IMR-90 (cell line): ENCODE measurements at regions not wholly inside any gene's neighbourhood (a gene's known extent, or its start where the extent isn't known, plus 50 kb on each side); places are given as distances from the start of the nearest gene placed in this dataset.

Experiments
- ATAC-seq: fragments of 200-7000 bp; cut with Tn5 transposase; 2 replicates; pipeline ENCODE4 v1.9.1; 2020; ENCODE audit warnings: low read depth, mild to moderate bottlenecking, moderate library complexity
- BruUV-seq: library from RNA; stranded (reverse); fragments of 400-500 nt; replicated peaks from 2 replicates; lab custom pipeline; 2021; lab: Mats Ljungman, UMichigan
- CTCF ChIA-PET: fragments of 300-600 bp; formaldehyde crosslinking; extraction: SDS; loops from one replicate; lab custom pipeline; 2021; ENCODE audit warnings: antibody characterized with exemption; lab: Yijun Ruan, JAX
- POLR2A ChIA-PET: fragments of 300-600 bp; sonication (Branson Sonifier 250); formaldehyde crosslinking; loops from one replicate; lab custom pipeline; 2022; ENCODE audit warnings: antibody characterized with exemption; ENCODE audit not compliant: unreplicated experiment; lab: Charles Lee
- DNase-seq: peaks from one replicate; pipeline ENCODE4 v3.0.0; 2013
- H2AFZ ChIP-seq: replicated peaks from 2 replicates; pipeline ENCODE3; 2013; ENCODE audit warnings: low read length, mild to moderate bottlenecking; ENCODE audit not compliant: poor library complexity
- H2AK5ac ChIP-seq: 2 replicates; pipeline ENCODE4 v1.6.1; 2013; ENCODE audit warnings: low read depth, low read length, inconsistent platforms
- H2AK9ac ChIP-seq: replicated peaks from 2 replicates; pipeline ENCODE3; 2013; ENCODE audit warnings: mild to moderate bottlenecking, low read depth, low read length, moderate library complexity; ENCODE audit not compliant: poor library complexity
- H2BK120ac ChIP-seq: 2 replicates; pipeline ENCODE4 v1.6.1; 2013; ENCODE audit warnings: low read depth, low read length, inconsistent platforms
- H2BK15ac ChIP-seq: 3 replicates; pipeline ENCODE4 v1.6.1; 2013; ENCODE audit warnings: low read depth, low read length, inconsistent platforms
- H2BK20ac ChIP-seq: 2 replicates; pipeline ENCODE4 v1.6.1; 2013; ENCODE audit warnings: low read depth, mild to moderate bottlenecking, inconsistent platforms, low read length, moderate library complexity
- H2BK5ac ChIP-seq: 2 replicates; pipeline ENCODE4 v1.6.1; 2013; ENCODE audit warnings: mild to moderate bottlenecking, low read depth, low read length, inconsistent platforms; ENCODE audit not compliant: poor library complexity, severe bottlenecking
- H3K14ac ChIP-seq: replicated peaks from 2 replicates; pipeline ENCODE4 v1.6.1; 2013; ENCODE audit warnings: low read depth, low read length, inconsistent platforms
- H3K18ac ChIP-seq: 2 replicates; pipeline ENCODE4 v1.6.1; 2013; ENCODE audit warnings: low read depth, low read length, control low read depth
- H3K23ac ChIP-seq: 2 replicates; pipeline ENCODE4 v1.6.1; 2013; ENCODE audit warnings: low read depth, low read length, inconsistent platforms
- H3K27ac ChIP-seq: 2 replicates; pipeline ENCODE4 v1.5.1; 2013; ENCODE audit warnings: mild to moderate bottlenecking, control low read depth, low read length; ENCODE audit not compliant: insufficient read depth
- H3K27me3 ChIP-seq: 2 replicates; pipeline ENCODE4 v1.6.1; 2013; ENCODE audit warnings: low read length; ENCODE audit not compliant: control insufficient read depth, insufficient read depth
- H3K36me3 ChIP-seq: 2 replicates; pipeline ENCODE4 v1.6.1; 2013; ENCODE audit warnings: low read length, mixed read lengths; ENCODE audit not compliant: control insufficient read depth, insufficient read depth
- H3K4ac ChIP-seq: 2 replicates; pipeline ENCODE4 v1.6.1; 2013; ENCODE audit warnings: low read depth, low read length, inconsistent platforms
- H3K4me1 ChIP-seq: 2 replicates; pipeline ENCODE4 v1.6.1; 2013; ENCODE audit warnings: low read length, mixed read lengths; ENCODE audit not compliant: control insufficient read depth, insufficient read depth
- H3K4me2 ChIP-seq: 2 replicates; pipeline ENCODE4 v1.6.1; 2013; ENCODE audit warnings: low read depth, mild to moderate bottlenecking, control low read depth, low read length, moderate library complexity
- H3K4me3 ChIP-seq: 2 replicates; pipeline ENCODE4 v1.5.1; 2013; ENCODE audit warnings: low read depth, mild to moderate bottlenecking, control low read depth, low read length, moderate library complexity; ENCODE audit not compliant: insufficient read depth
- H3K56ac ChIP-seq: 2 replicates; pipeline ENCODE4 v1.6.1; 2013; ENCODE audit warnings: low read length, inconsistent platforms; ENCODE audit not compliant: insufficient read depth; ENCODE audit errors: extremely low read depth
- H3K79me1 ChIP-seq, 2 experiments: 2 replicates each; pipeline ENCODE4 v1.6.1; 2013; ENCODE audit warnings: low read length in 2 of 2, inconsistent platforms in 1 of 2, low read depth in 1 of 2
- H3K9ac ChIP-seq: 2 replicates; pipeline ENCODE4 v1.6.1; 2013; ENCODE audit warnings: low read depth, low read length, control low read depth
- H3K9me1 ChIP-seq: 2 replicates; pipeline ENCODE4 v1.6.1; 2013; ENCODE audit warnings: low read length, inconsistent platforms; ENCODE audit not compliant: insufficient read depth
- H3K9me3 ChIP-seq: 2 replicates; pipeline ENCODE4 v1.6.1; 2013; ENCODE audit warnings: low read length; ENCODE audit not compliant: control insufficient read depth, insufficient read depth
- H4K20me1 ChIP-seq: 2 replicates; pipeline ENCODE4 v1.6.1; 2013; ENCODE audit warnings: low read length, inconsistent platforms; ENCODE audit not compliant: insufficient read depth
- H4K5ac ChIP-seq: 2 replicates; pipeline ENCODE4 v1.6.1; 2013; ENCODE audit warnings: mild to moderate bottlenecking, low read depth, low read length, control low read depth
- H4K8ac ChIP-seq, 2 experiments: 2 replicates each; pipeline ENCODE4 v1.6.1; 2013; ENCODE audit warnings: low read depth in 2 of 2, low read length in 2 of 2, control low read depth in 1 of 2, inconsistent platforms in 1 of 2
- H4K91ac ChIP-seq: 2 replicates; pipeline ENCODE4 v1.6.1; 2013; ENCODE audit warnings: low read depth, low read length, inconsistent platforms; ENCODE audit not compliant: insufficient read depth
- BHLHE40 ChIP-seq: fragments of 150-350 bp; IDR thresholded peaks from 2 replicates; pipeline ENCODE4 v1.6.1; 2016; ENCODE audit warnings: mild to moderate bottlenecking, low read depth, low read length
- CEBPB ChIP-seq: IDR thresholded peaks from 2 replicates; pipeline ENCODE4 v1.6.1; 2012; ENCODE audit warnings: low read depth, low read length, improper control_type of control experiment
- CHD1 ChIP-seq: IDR thresholded peaks from 2 replicates; pipeline ENCODE4 v1.6.1; 2012; ENCODE audit warnings: low read depth, low read length, improper control_type of control experiment
- CTCF ChIP-seq: conservative IDR thresholded peaks from 2 replicates; pipeline ENCODE4 v1.5.1; 2012; ENCODE audit warnings: mild to moderate bottlenecking, low read depth, low read length, improper control_type of control experiment
- FOS ChIP-seq: fragments of 150-350 bp; IDR thresholded peaks from 2 replicates; pipeline ENCODE4 v1.6.1; 2016; ENCODE audit warnings: low read depth, low read length
- MAFK ChIP-seq: IDR thresholded peaks from 2 replicates; pipeline ENCODE4 v1.6.1; 2012; ENCODE audit warnings: low read depth, low read length, improper control_type of control experiment
- MAZ ChIP-seq: IDR thresholded peaks from 2 replicates; pipeline ENCODE4 v1.6.1; 2012; ENCODE audit warnings: low read depth, mild to moderate bottlenecking, low read length, improper control_type of control experiment, moderate library complexity, borderline replicate concordance
- MXI1 ChIP-seq: IDR thresholded peaks from 2 replicates; pipeline ENCODE4 v1.6.1; 2012; ENCODE audit warnings: low read depth, mild to moderate bottlenecking, low read length, moderate library complexity, borderline replicate concordance
- NFE2L2 ChIP-seq: fragments of 150-350 bp; IDR thresholded peaks from 2 replicates; pipeline ENCODE4 v1.6.1; 2016; ENCODE audit warnings: low read depth, mild to moderate bottlenecking, low read length
- POLR2A ChIP-seq: IDR thresholded peaks from 2 replicates; pipeline ENCODE4 v1.6.1; 2012; ENCODE audit warnings: mild to moderate bottlenecking, low read depth, low read length
- RAD21 ChIP-seq: IDR thresholded peaks from 2 replicates; pipeline ENCODE4 v1.6.1; 2012; ENCODE audit warnings: low read length, improper control_type of control experiment
- RCOR1 ChIP-seq: IDR thresholded peaks from 2 replicates; pipeline ENCODE4 v1.6.1; 2012; ENCODE audit warnings: mild to moderate bottlenecking, low read length, improper control_type of control experiment; ENCODE audit not compliant: insufficient replicate concordance
- RFX5 ChIP-seq: IDR thresholded peaks from 2 replicates; pipeline ENCODE4 v1.8.0; 2012; ENCODE audit warnings: low read depth, mild to moderate bottlenecking, low read length, moderate library complexity
- SMC3 ChIP-seq: fragments of 150-350 bp; IDR thresholded peaks from 2 replicates; pipeline ENCODE4 v1.6.1; 2016; ENCODE audit warnings: low read depth, mild to moderate bottlenecking, antibody characterized with exemption, low read length, moderate library complexity
- USF2 ChIP-seq: fragments of 150-350 bp; IDR thresholded peaks from 2 replicates; pipeline ENCODE4 v1.6.1; 2017; ENCODE audit warnings: mild to moderate bottlenecking, antibody characterized with exemption, low read length, low read depth
- WGBS, 2 experiments: methylation state at CpG; one replicate each; pipeline versions ENCODE4 v1.1.5 to v1.1.7; 2013; ENCODE audit warnings: missing lambda C conversion rate in 2 of 2; ENCODE audit not compliant: insufficient read length in 1 of 2; ENCODE audit errors: extremely low coverage in 2 of 2; 5-methylcytosine and 5-hydroxymethylcytosine counted together
- dilution Hi-C: fragments of 300-500 bp; cut with HindIII; formaldehyde crosslinking; loops from one replicate; pipeline ENCODE4 v1.14.3; 2018; ENCODE audit warnings: low sequenced_read_pairs; ENCODE audit not compliant: unreplicated experiment
- in situ Hi-C: fragments of 300-500 bp; cut with MboI; formaldehyde crosslinking; loops from 3 replicates; pipeline ENCODE4 v1.14.3; 2019; ENCODE audit warnings: low sequenced_read_pairs, inconsistent platforms, mixed read lengths
- intact Hi-C: fragments of 100-400 bp; cut with micrococcal nuclease; formaldehyde crosslinking; loops from 2 replicates; pipeline ENCODE4 v1.10.0; 2022
- TF ChIP-seq, protein P1 (sequence below): fragments of 150-350 bp; IDR thresholded peaks from 2 replicates; pipeline ENCODE4 v1.6.1; 2016; ENCODE audit warnings: low read depth, mild to moderate bottlenecking, low read length, moderate library complexity, borderline replicate concordance

DNA sequence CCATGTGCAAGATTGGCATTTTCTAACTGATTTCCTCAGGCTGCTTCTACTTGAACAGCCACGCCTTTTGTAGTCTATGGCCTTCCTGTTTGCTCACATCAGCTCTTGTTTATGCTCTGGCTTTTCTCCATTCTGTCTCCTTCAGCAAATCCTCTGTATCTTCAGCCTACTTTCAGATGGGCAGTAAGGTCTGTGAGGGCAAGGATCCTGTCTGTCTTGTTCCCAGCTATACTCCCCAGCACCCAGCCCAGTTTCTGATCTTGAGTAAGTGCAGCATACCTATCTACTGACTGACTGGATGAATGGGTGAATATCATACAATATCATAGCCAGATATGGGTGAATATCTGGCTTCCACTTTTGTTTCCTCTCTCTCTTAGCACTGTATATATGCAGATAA, 438.1 kb downstream of the LMO4 start:
- Histone ChIP-seq H3K27ac (peak overlapping the region; percentile 27), H3K4ac (peak overlapping the region; percentile 70; the same call in 1 of the 2 replicates), H3K18ac (peak overlapping the region; percentile 55; the same call in 1 of the 2 replicates), H3K4me2 (no peak overlapping the region; the same call in 1 of the 2 replicates), H3K79me1 (no peaks in the 10 kb centered on the region), H3K23ac (0 out of 2 replicates have a peak overlapping the region, but pooled peaks have one; percentile 25), H3K27me3 (no peaks in the 10 kb centered on the region), H3K9me1 (no peaks in the 10 kb centered on the region), H2AK9ac (no peak overlapping the region), H4K8ac (peak overlapping the region; percentile 26 to 75), H3K14ac (peak overlapping the region; percentile 81), H3K9me3 (no peaks in the 10 kb centered on the region), H3K36me3 (no peaks in the 10 kb centered on the region), H3K9ac (no peak overlapping the region), H4K91ac (peak overlapping the region; percentile 3; the same call in 1 of the 2 replicates), H2AFZ (peak overlapping the region; percentile 75), H3K4me1 (peaks cover 7% of the 10 kb centered on the region; the same call in 1 of the 2 replicates), H3K56ac (peak overlapping the region; percentile 22; the same call in 1 of the 2 replicates), H2BK120ac (peak overlapping the region; percentile 45), H3K4me3 (no peak overlapping the region), H2BK15ac (peak overlapping the region; percentile 49; the same call in 1 of the 3 replicates), H2BK5ac (peak overlapping the region; percentile 87), H4K5ac (peak overlapping the region; percentile 78; the same call in 1 of the 2 replicates), H4K20me1 (no peaks in the 10 kb centered on the region), H2BK20ac (peak overlapping the region; percentile 88; the same call in 1 of the 2 replicates), H2AK5ac (peak overlapping the region; percentile 79)
- ChIA-PET CTCF (interaction anchor here (1.1 kb wide), 1 partner anchor 13 kb away, joined by 3 read pairs; no protein-coding TSS in a partner anchor), POLR2A (no interaction called here)
- intact Hi-C loops, result no loop called here
- dilution Hi-C loops, result no loop called here
- in situ Hi-C loops, result no loop called here
- WGBS, 2 experiments, result 100% methylated on average over 1 of the region's 1 CpG; no CpG with 5 or more reads in 1 of the 2 experiments
- ATAC-seq, result peak; percentile 61
- no peak for TF ChIP-seq MXI1
- TF ChIP-seq POLR2A, result no peak
- TF ChIP-seq CHD1, result no peak
- TF ChIP-seq RFX5, result no peak
- TF ChIP-seq CTCF, result no peak
- TF ChIP-seq RAD21, result no peak
- TF ChIP-seq MAFK, result no peak
- TF ChIP-seq RCOR1, result no peak
- TF ChIP-seq MAZ, result no peak
- TF ChIP-seq NFE2L2, result no peak
- TF ChIP-seq USF2, result no peak
- TF ChIP-seq, protein P1, sequence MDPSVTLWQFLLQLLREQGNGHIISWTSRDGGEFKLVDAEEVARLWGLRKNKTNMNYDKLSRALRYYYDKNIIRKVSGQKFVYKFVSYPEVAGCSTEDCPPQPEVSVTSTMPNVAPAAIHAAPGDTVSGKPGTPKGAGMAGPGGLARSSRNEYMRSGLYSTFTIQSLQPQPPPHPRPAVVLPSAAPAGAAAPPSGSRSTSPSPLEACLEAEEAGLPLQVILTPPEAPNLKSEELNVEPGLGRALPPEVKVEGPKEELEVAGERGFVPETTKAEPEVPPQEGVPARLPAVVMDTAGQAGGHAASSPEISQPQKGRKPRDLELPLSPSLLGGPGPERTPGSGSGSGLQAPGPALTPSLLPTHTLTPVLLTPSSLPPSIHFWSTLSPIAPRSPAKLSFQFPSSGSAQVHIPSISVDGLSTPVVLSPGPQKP, result no peak
- no peak for TF ChIP-seq BHLHE40
- no peak for TF ChIP-seq FOS
- no peak for TF ChIP-seq CEBPB
- TF ChIP-seq SMC3, result no peak
- no TSS peak for BruUV-seq
- DNase-seq, result peak; percentile 48
